ENCODE measurements at regions not wholly inside any gene's neighbourhood (a gene's known extent, or its start where the extent isn't known, plus 50 kb on each side); places are given as distances from the start of the nearest gene placed in this dataset.

DNA sequence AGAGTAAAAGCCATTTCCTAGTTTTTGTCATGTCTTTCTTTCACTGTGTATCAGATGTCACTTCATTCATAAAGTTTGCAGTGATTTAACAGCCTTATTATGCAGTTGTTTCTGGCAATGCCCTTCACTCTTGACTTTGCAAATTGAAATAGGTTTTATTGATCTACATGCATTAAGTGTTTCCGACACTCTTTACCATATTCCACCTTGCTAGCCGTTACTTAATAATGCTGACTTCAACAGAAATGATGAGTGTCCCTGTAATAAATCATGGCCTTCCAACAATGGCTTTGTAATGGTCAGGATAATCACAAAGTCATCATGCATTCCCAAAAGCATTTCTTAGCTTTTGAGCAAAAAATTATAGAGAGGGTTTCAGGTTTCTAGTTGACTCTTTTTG lies 236.8 kb upstream of the FMN2 start (continued):
- TF ChIP-seq CXXC5 (CRISPR knock-in tag; IDR thresholded peaks at IDR 0.05): no peak
- TF ChIP-seq RBM14 (IDR thresholded peaks at IDR 0.05; ENCODE audit: borderline replicate concordance, insufficient read depth, low read depth, low read length): no peak
- no peak for TF ChIP-seq ZFPM2 (CRISPR knock-in tag; IDR thresholded peaks at IDR 0.05)

DNA sequence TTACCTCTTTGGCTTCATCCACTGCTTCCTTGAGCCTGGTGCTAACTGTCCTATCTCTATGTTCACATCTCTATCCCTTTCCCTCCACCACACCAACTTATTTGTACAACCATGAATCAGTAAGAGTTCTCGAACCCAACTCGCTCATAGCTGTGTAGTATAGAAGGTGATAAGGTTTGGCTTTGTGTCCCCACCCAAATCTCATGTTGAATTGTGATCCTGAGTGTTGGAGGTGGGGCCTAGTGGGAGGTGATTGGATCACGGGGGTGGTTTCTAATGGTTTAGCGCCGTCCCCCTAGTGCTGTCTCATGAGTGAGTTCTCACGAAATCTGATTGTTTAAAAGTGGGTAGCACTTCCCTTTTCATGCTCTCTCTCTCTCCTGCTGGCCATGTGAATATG lies 235.6 kb upstream of the FMN2 start:
- DNase-seq (ENCODE audit: extremely low read depth in 1 of 4, low spot score in 3 of 4): no peak
- no peaks in the 10 kb centered on the region for H4K20me1 ChIP-seq (replicated peaks; ENCODE audit: control insufficient read depth, insufficient read depth, low read length)
- intact Hi-C loops (cut with micrococcal nuclease): no loop called here
- ATAC-seq: no peak
- in situ Hi-C loops (cut with MboI): no loop called here
- no peaks in the 10 kb centered on the region for H3K36me3 ChIP-seq (ENCODE audit: control insufficient read depth, insufficient read depth, low read length)
- H3K27me3 ChIP-seq (ENCODE audit: control insufficient read depth in 2 of 2, insufficient read depth in 2 of 2, low read length in 2 of 2): no peaks in the 10 kb centered on the region
- H3K4me2 ChIP-seq (ENCODE audit: insufficient read depth, low read length): no peak overlapping the region
- H2AFZ ChIP-seq (ENCODE audit: low read depth, low read length): no peak overlapping the region
- H3K27ac ChIP-seq (ENCODE audit: extremely low read depth, low read depth, low read length): no peak overlapping the region
- H3K79me2 ChIP-seq (ENCODE audit: control insufficient read depth, insufficient read depth, low read length): no peaks in the 10 kb centered on the region
- no peak overlapping the region for H3K4me3 ChIP-seq
- H3K9me1 ChIP-seq (ENCODE audit: control insufficient read depth, insufficient read depth, low read length): no peaks in the 10 kb centered on the region
- ChIA-PET CTCF (ENCODE audit: low intra/inter-chr PET ratio) (no interaction called here), POLR2A (no interaction called here)
- BruUV-seq (replicated peaks): no TSS peak
- no peaks in the 10 kb centered on the region for H3K4me1 ChIP-seq (replicated peaks in 1 of 2; ENCODE audit: control insufficient read depth in 2 of 2, insufficient read depth in 2 of 2, low read length in 2 of 2)
- no peak overlapping the region for H3K9ac ChIP-seq (ENCODE audit: insufficient read depth in 1 of 2, low read depth in 2 of 2, low read length in 2 of 2)
- 0% methylated on average over 6 of the region's 6 CpGs for WGBS (ENCODE audit: insufficient coverage, low coverage, missing lambda C conversion rate)
- no peak for FAIRE-seq
- no peaks in the 10 kb centered on the region for H3K9me3 ChIP-seq (replicated peaks; ENCODE audit: control insufficient read depth, insufficient read depth, low read depth, low read length)
- no peak for TF ChIP-seq FOXP1 (CRISPR knock-in tag; IDR thresholded peaks at IDR 0.05)
- TF ChIP-seq, protein P1, sequence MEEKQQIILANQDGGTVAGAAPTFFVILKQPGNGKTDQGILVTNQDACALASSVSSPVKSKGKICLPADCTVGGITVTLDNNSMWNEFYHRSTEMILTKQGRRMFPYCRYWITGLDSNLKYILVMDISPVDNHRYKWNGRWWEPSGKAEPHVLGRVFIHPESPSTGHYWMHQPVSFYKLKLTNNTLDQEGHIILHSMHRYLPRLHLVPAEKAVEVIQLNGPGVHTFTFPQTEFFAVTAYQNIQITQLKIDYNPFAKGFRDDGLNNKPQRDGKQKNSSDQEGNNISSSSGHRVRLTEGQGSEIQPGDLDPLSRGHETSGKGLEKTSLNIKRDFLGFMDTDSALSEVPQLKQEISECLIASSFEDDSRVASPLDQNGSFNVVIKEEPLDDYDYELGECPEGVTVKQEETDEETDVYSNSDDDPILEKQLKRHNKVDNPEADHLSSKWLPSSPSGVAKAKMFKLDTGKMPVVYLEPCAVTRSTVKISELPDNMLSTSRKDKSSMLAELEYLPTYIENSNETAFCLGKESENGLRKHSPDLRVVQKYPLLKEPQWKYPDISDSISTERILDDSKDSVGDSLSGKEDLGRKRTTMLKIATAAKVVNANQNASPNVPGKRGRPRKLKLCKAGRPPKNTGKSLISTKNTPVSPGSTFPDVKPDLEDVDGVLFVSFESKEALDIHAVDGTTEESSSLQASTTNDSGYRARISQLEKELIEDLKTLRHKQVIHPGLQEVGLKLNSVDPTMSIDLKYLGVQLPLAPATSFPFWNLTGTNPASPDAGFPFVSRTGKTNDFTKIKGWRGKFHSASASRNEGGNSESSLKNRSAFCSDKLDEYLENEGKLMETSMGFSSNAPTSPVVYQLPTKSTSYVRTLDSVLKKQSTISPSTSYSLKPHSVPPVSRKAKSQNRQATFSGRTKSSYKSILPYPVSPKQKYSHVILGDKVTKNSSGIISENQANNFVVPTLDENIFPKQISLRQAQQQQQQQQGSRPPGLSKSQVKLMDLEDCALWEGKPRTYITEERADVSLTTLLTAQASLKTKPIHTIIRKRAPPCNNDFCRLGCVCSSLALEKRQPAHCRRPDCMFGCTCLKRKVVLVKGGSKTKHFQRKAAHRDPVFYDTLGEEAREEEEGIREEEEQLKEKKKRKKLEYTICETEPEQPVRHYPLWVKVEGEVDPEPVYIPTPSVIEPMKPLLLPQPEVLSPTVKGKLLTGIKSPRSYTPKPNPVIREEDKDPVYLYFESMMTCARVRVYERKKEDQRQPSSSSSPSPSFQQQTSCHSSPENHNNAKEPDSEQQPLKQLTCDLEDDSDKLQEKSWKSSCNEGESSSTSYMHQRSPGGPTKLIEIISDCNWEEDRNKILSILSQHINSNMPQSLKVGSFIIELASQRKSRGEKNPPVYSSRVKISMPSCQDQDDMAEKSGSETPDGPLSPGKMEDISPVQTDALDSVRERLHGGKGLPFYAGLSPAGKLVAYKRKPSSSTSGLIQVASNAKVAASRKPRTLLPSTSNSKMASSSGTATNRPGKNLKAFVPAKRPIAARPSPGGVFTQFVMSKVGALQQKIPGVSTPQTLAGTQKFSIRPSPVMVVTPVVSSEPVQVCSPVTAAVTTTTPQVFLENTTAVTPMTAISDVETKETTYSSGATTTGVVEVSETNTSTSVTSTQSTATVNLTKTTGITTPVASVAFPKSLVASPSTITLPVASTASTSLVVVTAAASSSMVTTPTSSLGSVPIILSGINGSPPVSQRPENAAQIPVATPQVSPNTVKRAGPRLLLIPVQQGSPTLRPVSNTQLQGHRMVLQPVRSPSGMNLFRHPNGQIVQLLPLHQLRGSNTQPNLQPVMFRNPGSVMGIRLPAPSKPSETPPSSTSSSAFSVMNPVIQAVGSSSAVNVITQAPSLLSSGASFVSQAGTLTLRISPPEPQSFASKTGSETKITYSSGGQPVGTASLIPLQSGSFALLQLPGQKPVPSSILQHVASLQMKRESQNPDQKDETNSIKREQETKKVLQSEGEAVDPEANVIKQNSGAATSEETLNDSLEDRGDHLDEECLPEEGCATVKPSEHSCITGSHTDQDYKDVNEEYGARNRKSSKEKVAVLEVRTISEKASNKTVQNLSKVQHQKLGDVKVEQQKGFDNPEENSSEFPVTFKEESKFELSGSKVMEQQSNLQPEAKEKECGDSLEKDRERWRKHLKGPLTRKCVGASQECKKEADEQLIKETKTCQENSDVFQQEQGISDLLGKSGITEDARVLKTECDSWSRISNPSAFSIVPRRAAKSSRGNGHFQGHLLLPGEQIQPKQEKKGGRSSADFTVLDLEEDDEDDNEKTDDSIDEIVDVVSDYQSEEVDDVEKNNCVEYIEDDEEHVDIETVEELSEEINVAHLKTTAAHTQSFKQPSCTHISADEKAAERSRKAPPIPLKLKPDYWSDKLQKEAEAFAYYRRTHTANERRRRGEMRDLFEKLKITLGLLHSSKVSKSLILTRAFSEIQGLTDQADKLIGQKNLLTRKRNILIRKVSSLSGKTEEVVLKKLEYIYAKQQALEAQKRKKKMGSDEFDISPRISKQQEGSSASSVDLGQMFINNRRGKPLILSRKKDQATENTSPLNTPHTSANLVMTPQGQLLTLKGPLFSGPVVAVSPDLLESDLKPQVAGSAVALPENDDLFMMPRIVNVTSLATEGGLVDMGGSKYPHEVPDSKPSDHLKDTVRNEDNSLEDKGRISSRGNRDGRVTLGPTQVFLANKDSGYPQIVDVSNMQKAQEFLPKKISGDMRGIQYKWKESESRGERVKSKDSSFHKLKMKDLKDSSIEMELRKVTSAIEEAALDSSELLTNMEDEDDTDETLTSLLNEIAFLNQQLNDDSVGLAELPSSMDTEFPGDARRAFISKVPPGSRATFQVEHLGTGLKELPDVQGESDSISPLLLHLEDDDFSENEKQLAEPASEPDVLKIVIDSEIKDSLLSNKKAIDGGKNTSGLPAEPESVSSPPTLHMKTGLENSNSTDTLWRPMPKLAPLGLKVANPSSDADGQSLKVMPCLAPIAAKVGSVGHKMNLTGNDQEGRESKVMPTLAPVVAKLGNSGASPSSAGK (IDR thresholded peaks at IDR 0.05): no peak
- TF ChIP-seq SIRT6 (IDR thresholded peaks at IDR 0.05; ENCODE audit: low read depth, low read length): no peak
- TF ChIP-seq ARID1B (IDR thresholded peaks at IDR 0.05): no peak
- TF ChIP-seq CEBPG (CRISPR knock-in tag; IDR thresholded peaks at IDR 0.05): no peak
- TF ChIP-seq CEBPG (tag; conservative IDR thresholded peaks at IDR 0.05 in 1 of 2, IDR thresholded peaks at IDR 0.05 in 1 of 2): no peak
- no peak for TF ChIP-seq ZNF77 (CRISPR knock-in tag; IDR thresholded peaks at IDR 0.05)
- no peak for TF ChIP-seq BRF1 (IDR thresholded peaks at IDR 0.05; ENCODE audit: borderline replicate concordance, extremely low read depth, insufficient read length)

Measured in K562 (cell line).